ENCODE measurements at regions not wholly inside any gene's neighbourhood (a gene's known extent, or its start where the extent isn't known, plus 50 kb on each side); places are given as distances from the start of the nearest gene placed in this dataset.
A peak's percentile ranks its signal among the peaks of the same experiment; 100 is the strongest.

DNA sequence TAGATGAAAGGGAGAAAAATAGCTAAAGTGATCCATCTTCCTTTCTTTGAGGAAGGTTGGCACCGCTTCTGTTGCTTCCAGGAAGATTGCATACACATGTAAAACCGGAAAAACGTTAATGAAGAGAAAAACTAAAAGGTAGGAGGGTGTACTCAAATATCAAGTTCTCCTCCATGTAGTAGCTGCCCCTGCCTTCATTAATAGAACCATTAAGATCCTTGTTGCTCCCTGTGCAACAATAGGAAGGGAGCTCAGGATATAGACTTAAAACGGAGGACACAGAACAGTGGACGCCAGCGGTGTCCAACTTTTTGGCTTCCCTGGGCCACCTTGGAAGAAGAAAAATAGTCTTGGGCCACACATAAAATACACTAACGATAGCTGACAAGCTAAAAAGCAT, 118.9 kb downstream of the TMEM174 start:
- Histone ChIP-seq H3K36me3 (ENCODE audit: control insufficient read depth, insufficient read depth, low read length) (no peaks in the 10 kb centered on the region), H3K27me3 (ENCODE audit: control insufficient read depth, insufficient read depth, low read length) (peaks cover 46% of the 10 kb centered on the region), H3K4me1 (ENCODE audit: control insufficient read depth, insufficient read depth, low read length) (peaks cover 4% of the 10 kb centered on the region), H3K4me3 (ENCODE audit: low read length) (no peak overlapping the region), H3K9ac (ENCODE audit: low read length) (no peak overlapping the region), H3K9me3 (ENCODE audit: control insufficient read depth, low read length) (no peaks in the 10 kb centered on the region)

DNA sequence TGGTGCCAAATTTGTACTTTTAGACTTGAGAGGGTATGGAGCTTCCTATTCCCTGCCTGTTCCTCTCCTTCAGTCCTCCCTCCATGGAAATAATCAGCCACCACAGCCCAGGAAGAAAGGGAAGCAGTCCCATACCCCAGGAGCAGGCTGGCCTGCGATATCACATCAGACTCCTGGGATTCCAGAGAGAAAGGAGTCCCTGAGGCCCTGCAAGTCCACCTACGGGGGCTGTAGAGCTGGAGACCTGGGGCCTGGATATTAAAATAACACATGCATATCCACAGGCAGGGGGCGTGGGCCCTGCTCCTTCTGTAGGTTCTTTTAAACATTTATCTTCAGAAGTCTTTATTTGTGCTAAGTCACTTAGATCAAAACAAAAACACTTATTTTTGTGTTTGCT, 117.2 kb downstream of the TMEM174 start:
- no peaks in the 10 kb centered on the region for H3K4me1 ChIP-seq (ENCODE audit: control insufficient read depth, insufficient read depth, low read length)
- H3K4me3 ChIP-seq (ENCODE audit: low read length) = no peak overlapping the region
- H3K9me3 ChIP-seq (ENCODE audit: control insufficient read depth, low read length) = no peaks in the 10 kb centered on the region
- no peaks in the 10 kb centered on the region for H3K36me3 ChIP-seq (ENCODE audit: control insufficient read depth, insufficient read depth, low read length)
- no peak overlapping the region for H3K9ac ChIP-seq (ENCODE audit: low read length)
- peaks cover 30% of the 10 kb centered on the region for H3K27me3 ChIP-seq (ENCODE audit: control insufficient read depth, insufficient read depth, low read length)

DNA sequence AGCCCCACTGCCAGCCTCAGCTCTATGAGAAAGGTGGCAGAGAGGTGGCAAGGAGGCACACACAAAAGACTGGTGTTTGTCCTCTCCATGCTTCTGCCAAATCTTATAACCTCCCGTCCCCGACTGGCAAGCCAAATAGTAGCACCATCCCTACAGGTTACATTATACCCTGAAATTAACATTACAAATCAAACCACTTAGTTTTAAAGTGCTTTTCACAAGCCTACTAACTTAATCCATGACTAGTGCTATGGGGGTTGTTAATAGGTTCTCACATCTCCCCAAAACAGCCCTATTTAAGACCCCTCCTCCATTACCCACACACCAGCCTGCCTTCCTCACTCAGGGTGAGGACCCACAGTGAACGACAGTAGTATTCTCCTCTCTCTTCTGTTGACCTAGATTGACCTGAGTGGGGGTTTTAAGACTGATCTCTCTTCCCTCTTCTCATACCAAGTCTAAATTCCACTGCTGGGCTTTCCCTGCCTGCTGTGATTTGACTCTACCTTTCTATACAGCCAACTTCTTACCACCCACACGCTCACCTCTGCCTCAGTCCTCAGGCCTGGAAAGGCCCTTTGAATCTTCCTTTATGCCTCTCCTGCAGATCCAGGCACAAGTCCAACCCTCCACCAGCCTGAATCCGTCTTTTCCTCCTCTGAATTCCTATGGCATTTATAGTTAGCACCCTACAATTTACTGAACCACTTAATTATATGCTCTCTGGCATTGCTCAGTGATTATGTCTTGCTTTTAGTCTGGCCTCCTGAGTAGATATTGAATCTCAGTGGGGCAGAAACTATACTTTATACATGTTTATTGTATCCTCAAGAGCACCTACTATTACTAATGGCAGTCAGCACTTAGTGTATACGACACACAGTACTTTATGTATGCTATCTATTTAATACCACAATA, 116.1 kb downstream of the TMEM174 start:
- Histone ChIP-seq H3K9ac (ENCODE audit: low read length) (no peak overlapping the region), H3K36me3 (ENCODE audit: control insufficient read depth, insufficient read depth, low read length) (no peaks in the 10 kb centered on the region), H3K4me1 (ENCODE audit: control insufficient read depth, insufficient read depth, low read length) (peaks cover 4% of the 10 kb centered on the region), H3K4me3 (ENCODE audit: low read length) (no peak overlapping the region), H3K27me3 (ENCODE audit: control insufficient read depth, insufficient read depth, low read length) (peaks cover 26% of the 10 kb centered on the region), H3K9me3 (ENCODE audit: control insufficient read depth, low read length) (no peaks in the 10 kb centered on the region)

DNA sequence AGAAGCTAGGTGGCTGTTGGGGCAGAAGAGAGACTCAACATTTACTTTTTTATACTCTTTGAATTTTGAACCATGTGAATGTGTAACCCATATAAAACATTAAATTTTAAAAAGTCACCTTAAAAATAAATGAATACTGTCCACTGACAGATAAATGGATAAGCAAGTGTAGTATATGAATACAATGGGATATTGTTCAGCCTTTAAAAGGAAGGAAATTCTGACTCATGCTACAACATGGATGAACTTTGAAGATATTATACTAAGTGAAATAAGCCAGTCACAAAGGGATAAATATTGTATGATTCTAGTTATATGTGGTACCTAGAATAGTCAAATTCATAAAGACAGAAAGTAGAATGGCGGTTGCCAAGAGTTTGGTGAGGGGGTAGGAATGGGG, 113.9 kb downstream of the TMEM174 start:
- H3K4me3 ChIP-seq (ENCODE audit: low read length) = no peak overlapping the region
- no peaks in the 10 kb centered on the region for H3K36me3 ChIP-seq (ENCODE audit: control insufficient read depth, insufficient read depth, low read length)
- peaks cover 20% of the 10 kb centered on the region for H3K27me3 ChIP-seq (ENCODE audit: control insufficient read depth, insufficient read depth, low read length)
- peaks cover 13% of the 10 kb centered on the region for H3K4me1 ChIP-seq (ENCODE audit: control insufficient read depth, insufficient read depth, low read length)
- H3K9me3 ChIP-seq (ENCODE audit: control insufficient read depth, low read length) = no peaks in the 10 kb centered on the region
- no peak overlapping the region for H3K9ac ChIP-seq (ENCODE audit: low read length)

DNA sequence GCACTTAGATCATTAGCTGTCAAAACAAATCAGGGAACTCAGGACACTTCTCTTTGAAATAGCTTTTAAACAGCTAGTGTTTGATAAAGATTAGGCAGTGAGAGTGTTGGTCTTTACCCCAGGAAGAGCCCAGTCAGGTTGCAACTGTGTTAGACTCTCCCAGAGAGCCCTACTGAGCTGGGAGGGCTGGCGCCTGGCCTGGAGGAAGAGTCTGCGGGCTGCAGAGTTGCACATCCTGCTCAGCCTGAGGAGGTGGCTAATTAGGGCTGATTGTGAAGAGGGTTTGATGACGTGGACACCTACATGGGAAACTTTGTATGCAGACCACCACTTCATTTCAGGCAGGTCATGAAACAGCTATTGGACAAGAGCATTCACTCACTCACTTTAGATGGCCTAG, 112.0 kb downstream of the TMEM174 start:
- peaks cover 8% of the 10 kb centered on the region for H3K27me3 ChIP-seq (ENCODE audit: control insufficient read depth, insufficient read depth, low read length)
- no peak overlapping the region for H3K4me3 ChIP-seq (ENCODE audit: low read length)
- H3K4me1 ChIP-seq (ENCODE audit: control insufficient read depth, insufficient read depth, low read length) = peaks cover 25% of the 10 kb centered on the region
- no peaks in the 10 kb centered on the region for H3K36me3 ChIP-seq (ENCODE audit: control insufficient read depth, insufficient read depth, low read length)
- H3K9ac ChIP-seq (ENCODE audit: low read length) = no peak overlapping the region
- no peaks in the 10 kb centered on the region for H3K9me3 ChIP-seq (ENCODE audit: control insufficient read depth, low read length)

DNA sequence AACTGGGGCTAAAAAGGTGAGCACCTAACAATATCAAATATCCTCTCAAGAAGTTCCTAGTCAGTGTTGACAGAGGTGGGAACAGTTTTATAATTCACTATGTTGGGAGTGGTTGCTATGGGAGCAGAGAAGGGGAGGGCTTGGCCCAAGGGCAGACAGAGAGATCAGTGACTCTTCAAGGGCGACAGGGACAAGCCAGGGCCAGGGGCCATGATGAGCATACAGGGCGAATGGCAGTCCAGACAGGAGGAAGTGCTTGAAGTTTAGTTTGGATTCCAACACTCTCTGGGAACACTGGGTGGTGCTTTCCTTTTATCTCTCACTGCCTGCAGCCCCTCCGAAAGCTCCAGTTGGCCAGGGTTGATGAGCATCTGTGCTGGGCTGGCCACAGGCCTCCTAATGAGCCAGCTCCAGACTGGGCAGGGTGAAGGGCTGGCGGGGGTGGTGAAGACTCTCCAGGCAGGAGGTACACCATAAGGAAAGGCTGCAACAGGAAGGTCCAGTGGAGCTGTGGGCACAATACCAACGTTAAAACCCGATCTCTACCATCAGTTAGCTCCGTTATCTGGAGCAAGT, 111.3 kb downstream of the TMEM174 start:
- H3K9ac ChIP-seq (ENCODE audit: low read length) = no peak overlapping the region

DNA sequence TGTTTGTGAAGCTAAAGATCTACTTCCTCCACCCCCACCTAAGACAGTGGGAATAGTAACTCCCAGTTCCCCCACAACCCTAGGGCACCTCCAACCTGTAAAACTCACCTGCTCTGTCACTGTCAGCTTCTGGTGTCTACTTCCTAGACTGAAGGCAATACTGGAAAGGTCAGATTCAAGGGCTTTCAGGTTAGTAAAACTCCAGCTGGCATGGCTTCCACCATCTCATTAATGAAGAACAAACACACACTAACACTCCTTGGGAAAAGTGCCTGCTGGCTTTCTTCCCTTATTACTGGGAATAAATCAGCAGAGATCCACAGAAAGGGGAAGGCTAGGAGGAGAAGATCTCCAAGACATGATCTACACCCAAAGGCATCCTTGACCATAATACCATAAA, 109.9 kb downstream of the TMEM174 start:
- Histone ChIP-seq H3K27me3 (ENCODE audit: control insufficient read depth, insufficient read depth, low read length) (peaks cover 8% of the 10 kb centered on the region), H3K9ac (ENCODE audit: low read length) (no peak overlapping the region), H3K4me1 (ENCODE audit: control insufficient read depth, insufficient read depth, low read length) (peaks cover 25% of the 10 kb centered on the region), H3K4me3 (ENCODE audit: low read length) (no peak overlapping the region), H3K36me3 (ENCODE audit: control insufficient read depth, insufficient read depth, low read length) (no peaks in the 10 kb centered on the region), H3K9me3 (ENCODE audit: control insufficient read depth, low read length) (no peaks in the 10 kb centered on the region)

More for the DNA sequence above, 111.3 kb downstream of the TMEM174 start:
- Histone ChIP-seq H3K4me1 (ENCODE audit: control insufficient read depth, insufficient read depth, low read length) (peaks cover 25% of the 10 kb centered on the region), H3K27me3 (ENCODE audit: control insufficient read depth, insufficient read depth, low read length) (peaks cover 8% of the 10 kb centered on the region), H3K4me3 (ENCODE audit: low read length) (no peak overlapping the region), H3K9me3 (ENCODE audit: control insufficient read depth, low read length) (no peaks in the 10 kb centered on the region), H3K36me3 (ENCODE audit: control insufficient read depth, insufficient read depth, low read length) (no peaks in the 10 kb centered on the region)

DNA sequence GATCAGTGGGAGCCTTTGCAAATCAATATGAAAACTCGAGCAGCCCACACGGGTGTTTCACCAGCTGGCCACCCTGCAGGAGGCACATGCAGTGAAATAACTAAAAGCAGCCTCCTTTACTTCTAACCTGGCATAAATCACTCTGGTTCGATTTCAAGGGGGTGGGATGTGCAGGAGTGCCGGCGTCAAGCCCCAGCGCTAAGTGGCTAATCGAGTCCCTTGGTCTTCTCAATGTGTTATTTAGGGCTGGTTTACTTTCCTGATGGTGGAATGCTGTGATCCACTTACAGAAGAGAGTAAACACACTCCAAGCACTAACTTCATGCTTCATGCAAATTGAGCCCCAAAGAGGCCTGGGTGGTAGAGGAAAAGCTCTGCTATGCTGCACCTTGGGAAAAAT, 109.4 kb downstream of the TMEM174 start:
- no peaks in the 10 kb centered on the region for H3K9me3 ChIP-seq (ENCODE audit: control insufficient read depth, low read length)
- no peak overlapping the region for H3K9ac ChIP-seq (ENCODE audit: low read length)
- peaks cover 9% of the 10 kb centered on the region for H3K27me3 ChIP-seq (ENCODE audit: control insufficient read depth, insufficient read depth, low read length)
- peaks cover 25% of the 10 kb centered on the region for H3K4me1 ChIP-seq (ENCODE audit: control insufficient read depth, insufficient read depth, low read length)
- no peak overlapping the region for H3K4me3 ChIP-seq (ENCODE audit: low read length)
- H3K36me3 ChIP-seq (ENCODE audit: control insufficient read depth, insufficient read depth, low read length) = no peaks in the 10 kb centered on the region

DNA sequence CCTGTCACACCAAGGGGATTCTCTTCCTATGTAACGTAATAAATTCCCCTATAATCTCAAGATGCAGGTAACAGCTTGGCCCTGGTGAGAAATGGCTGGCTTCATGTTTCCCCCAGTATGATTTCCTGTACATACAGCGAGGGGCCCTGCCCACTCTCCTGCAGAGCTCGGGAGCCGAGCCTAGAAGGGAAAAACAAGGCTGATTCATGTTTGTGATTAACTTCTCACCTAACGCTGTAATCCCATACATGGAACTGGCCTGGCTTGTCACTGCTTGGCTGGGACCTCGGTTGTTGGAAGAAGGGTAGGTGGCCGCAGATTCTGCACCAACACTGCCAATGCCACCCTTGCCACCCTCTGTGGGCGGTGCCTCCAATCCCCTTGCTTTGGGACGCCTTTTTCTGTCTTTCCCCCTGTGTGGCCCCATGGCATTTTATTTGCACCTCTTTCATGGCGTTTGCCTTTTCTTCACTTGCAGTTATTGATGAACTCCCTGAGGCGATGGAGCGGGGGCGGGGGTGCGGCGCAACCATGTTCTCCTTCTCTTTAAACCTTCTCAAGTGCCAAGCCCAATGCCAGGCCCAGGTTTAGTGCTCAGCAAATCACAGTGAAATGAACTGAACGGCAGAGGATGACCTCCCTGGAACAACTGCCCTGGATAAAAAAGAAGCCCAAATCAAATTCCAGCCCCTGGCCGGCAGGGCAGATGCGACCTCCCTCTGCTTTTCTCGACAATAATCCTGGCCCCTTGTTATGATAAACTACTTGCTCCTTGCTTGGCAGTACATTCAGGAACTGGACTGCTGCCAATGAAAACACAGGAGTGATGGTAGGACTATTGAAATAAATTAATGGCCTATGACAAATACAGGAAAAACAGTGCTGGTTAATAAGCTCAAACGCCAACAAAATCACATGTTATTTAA, 108.1 kb downstream of the TMEM174 start:
- Histone ChIP-seq H3K9ac (ENCODE audit: low read length) (peak overlapping the region; percentile 4), H3K4me1 (ENCODE audit: control insufficient read depth, insufficient read depth, low read length) (peaks cover 25% of the 10 kb centered on the region), H3K9me3 (ENCODE audit: control insufficient read depth, low read length) (no peaks in the 10 kb centered on the region), H3K27me3 (ENCODE audit: control insufficient read depth, insufficient read depth, low read length) (peaks cover 11% of the 10 kb centered on the region), H3K36me3 (ENCODE audit: control insufficient read depth, insufficient read depth, low read length) (no peaks in the 10 kb centered on the region), H3K4me3 (ENCODE audit: low read length) (no peak overlapping the region)

DNA sequence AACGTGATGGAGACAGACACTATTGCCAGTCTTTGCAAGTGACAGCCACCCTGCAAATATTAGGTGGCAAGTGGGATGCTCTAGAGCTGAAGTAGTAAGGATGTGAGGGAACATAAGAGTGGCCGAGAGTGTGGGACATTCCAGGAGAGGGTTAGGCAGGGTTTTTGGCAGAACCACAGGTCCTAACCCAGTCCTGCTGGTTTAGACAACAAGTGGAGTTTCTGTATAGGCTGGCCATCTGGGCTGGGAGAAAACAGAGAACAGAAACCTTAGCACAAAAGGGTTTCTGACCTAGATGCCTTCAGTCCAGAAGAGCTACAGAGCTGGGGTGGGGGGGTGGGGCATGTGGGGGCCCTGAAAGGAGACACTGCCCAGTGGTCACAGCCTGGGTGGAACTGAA, 107.4 kb downstream of the TMEM174 start:
- H3K4me3 ChIP-seq (ENCODE audit: low read length) = no peak overlapping the region

DNA sequence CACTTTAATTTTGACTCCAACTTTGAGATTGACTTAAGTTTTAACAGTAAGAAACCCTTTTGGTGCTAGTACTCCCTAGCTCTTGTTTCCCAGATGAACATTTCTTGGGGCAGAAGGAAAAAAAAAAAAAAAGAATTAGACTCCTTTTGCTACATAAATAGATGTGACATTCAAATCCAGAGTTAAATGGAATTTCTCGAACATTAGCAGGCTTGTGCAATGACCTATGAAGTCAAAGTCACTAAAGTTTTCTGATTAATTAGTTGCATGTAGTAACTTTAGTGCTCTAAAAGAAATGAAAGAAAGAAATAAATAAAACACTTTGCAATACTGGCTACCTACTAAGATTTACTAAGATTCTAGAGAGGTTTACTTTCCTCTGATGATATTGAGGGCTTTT, 106.8 kb downstream of the TMEM174 start:
- Histone ChIP-seq H3K4me1 (ENCODE audit: control insufficient read depth, insufficient read depth, low read length) (peaks cover 25% of the 10 kb centered on the region), H3K36me3 (ENCODE audit: control insufficient read depth, insufficient read depth, low read length) (no peaks in the 10 kb centered on the region), H3K27me3 (ENCODE audit: control insufficient read depth, insufficient read depth, low read length) (peaks cover 15% of the 10 kb centered on the region), H3K9me3 (ENCODE audit: control insufficient read depth, low read length) (no peaks in the 10 kb centered on the region), H3K4me3 (ENCODE audit: low read length) (no peak overlapping the region), H3K9ac (ENCODE audit: low read length) (no peak overlapping the region)

More for the DNA sequence above, 107.4 kb downstream of the TMEM174 start:
- Histone ChIP-seq H3K27me3 (ENCODE audit: control insufficient read depth, insufficient read depth, low read length) (peaks cover 12% of the 10 kb centered on the region), H3K9me3 (ENCODE audit: control insufficient read depth, low read length) (no peaks in the 10 kb centered on the region), H3K36me3 (ENCODE audit: control insufficient read depth, insufficient read depth, low read length) (no peaks in the 10 kb centered on the region), H3K4me1 (ENCODE audit: control insufficient read depth, insufficient read depth, low read length) (peaks cover 25% of the 10 kb centered on the region), H3K9ac (ENCODE audit: low read length) (no peak overlapping the region)

DNA sequence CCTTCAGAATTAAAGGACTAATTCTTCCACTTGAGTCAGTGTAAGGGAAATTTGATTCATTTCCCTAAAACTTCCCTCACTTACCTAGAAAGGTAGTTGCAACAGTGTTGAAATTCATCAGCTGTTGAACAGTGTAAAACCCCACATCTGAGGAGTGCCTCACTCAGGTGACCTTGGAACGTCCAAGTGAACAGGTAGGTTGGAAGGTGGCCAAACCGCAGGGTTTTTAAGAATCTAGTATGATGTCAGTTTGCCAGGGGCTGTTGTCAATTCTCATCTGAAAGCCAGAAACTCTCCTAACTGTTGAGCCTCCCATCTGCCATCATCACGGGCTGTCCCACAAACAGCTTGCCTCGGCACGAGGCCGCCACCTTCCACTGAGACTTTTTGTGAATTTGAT, 105.7 kb downstream of the TMEM174 start:
- peaks cover 15% of the 10 kb centered on the region for H3K27me3 ChIP-seq (ENCODE audit: control insufficient read depth, insufficient read depth, low read length)

More for the DNA sequence above, 105.7 kb downstream of the TMEM174 start:
- Histone ChIP-seq H3K4me3 (ENCODE audit: low read length) (no peak overlapping the region), H3K9me3 (ENCODE audit: control insufficient read depth, low read length) (no peaks in the 10 kb centered on the region), H3K36me3 (ENCODE audit: control insufficient read depth, insufficient read depth, low read length) (no peaks in the 10 kb centered on the region), H3K9ac (ENCODE audit: low read length) (no peak overlapping the region), H3K4me1 (ENCODE audit: control insufficient read depth, insufficient read depth, low read length) (peaks cover 19% of the 10 kb centered on the region)
